NCI-H146 treated with DMSO at 0.1 percent for 48 hours (cell line): ENCODE measurements at regions not wholly inside any gene's neighbourhood (a gene's known extent, or its start where the extent isn't known, plus 50 kb on each side); places are given as distances from the start of the nearest gene placed in this dataset.
"Not testable (repeated sequence)": the region's sequence is repeated elsewhere in the genome, so short reads cannot be mapped to it uniquely, and the experiment has no call there.

Experiments
- DNase-seq: peaks from one replicate; lab custom pipeline; 2025; ENCODE audit not compliant: unreplicated experiment; lab: John Stamatoyannopoulos, UW

DNA sequence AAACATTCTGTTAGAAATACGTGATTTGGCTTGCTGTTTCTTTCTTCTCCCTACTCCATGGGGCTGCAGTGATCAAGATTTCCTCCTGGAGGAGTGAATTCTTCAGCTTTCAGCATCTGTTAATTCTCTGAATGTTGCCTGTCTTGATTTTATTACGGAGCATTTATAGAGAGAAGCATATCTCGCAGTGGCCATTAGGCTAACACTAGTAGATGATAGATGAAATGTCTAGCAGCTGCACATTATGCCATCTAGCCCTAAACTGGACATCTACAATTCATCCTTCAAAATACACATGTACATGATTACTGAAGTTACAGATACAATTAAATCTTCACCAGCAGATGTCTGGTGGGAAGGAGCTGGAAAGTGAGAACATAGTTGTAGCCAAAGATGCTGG is 769.8 kb upstream of the NECTIN3 start:
- no peak for DNase-seq

DNA sequence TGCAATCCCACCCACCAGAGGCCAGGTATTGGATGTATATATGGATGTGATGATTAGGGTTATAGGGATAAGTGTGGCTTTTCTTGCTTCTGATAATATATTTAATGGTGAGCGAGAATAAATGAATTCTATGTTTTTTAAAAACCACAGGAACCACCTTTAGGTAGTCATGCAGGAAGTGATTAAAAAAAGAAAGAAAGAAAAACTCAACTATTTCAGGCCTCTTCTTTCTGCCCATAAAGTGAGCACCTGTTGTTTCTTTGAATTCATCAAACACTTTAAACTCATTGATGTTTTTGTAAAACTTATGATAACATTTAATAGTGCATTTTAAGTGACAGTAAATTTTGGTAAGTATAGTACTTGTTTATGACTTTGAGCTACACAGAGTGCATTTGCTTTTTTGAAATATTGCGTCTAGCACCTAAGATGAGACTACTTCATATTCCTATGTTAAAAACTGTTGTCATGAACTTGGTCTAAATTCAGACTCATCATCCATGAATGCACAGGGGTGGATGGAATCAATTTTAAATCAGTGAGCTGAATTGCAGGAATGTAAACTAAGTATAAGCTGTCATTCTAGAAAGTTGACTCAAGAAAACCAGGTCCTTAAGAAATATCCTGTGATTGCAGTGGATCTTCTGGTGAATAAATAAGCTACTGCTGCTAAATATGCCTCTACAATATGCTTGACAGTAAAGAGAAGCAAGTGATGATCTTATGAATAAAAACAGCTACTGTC is 764.4 kb upstream of the NECTIN3 start:
- no peak for DNase-seq

DNA sequence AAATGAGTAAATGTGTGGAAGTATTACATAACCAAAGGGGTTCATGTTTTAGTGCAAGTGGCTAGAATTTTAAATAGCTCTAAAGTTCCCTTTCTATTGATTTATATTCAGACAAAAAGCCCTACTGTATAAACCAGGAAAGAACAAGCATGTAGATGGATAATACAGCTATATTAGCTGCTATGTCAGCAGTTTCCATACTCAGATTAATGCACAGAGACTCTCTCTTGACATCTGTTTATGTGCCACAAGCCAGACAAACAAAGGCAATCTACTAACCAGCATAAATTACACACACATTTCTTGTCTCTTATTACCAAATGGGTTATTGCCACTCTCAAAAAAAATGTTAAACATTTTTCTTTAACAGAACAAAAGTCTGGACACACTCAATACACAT is 760.1 kb upstream of the NECTIN3 start:
- no peak for DNase-seq

DNA sequence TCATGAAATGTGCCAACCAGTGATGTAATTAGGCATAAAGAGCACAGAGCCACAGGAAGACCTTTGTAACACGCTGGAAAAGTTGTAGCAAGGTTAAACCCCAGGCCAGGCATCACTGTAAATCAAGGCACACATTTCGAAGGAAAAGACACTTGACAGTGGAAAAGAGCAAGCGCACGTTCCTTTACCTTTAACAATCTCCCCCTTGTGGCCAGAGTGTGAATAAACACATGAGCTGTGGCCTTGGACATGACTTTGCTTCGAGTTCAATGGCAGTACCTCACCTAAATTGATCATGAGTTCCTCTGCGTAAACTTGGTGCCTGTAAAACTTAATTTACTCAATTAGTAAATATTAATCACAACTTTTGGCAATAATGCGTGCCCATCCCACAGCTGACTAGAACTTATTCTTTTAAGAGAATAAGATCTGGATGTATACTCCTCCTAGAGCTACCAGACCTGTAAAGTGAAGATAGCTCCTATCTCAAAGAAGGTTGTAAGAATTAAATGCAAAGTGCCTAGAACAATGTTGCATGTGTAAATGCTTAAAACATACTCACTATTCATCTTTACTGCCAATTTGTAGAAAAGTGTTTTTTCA is 757.0 kb upstream of the NECTIN3 start:
- DNase-seq = peak; percentile 28

- no peak for DNase-seq
Measured at GRCh38 chr3:110318108-110318507, 753.5 kb upstream of the NECTIN3 start.

DNA sequence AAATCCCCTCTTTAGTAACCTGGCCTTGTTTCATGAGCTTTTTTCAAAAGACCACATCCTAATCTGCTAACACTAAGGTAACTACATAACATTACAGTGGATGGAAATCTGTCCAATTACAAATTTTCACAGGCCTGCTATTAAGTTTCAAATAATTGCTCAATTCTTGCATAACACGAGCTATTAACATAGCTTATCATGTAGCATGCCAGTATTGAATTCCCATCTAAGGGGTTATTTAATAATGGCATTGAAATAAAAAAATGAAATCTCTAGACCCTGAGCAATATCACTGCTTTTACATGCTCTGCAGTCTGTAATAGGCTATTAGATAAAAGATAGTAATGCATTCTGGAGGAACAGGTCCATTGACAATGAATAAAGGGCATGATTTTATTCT is 748.3 kb upstream of the NECTIN3 start:
- DNase-seq = no peak

DNA sequence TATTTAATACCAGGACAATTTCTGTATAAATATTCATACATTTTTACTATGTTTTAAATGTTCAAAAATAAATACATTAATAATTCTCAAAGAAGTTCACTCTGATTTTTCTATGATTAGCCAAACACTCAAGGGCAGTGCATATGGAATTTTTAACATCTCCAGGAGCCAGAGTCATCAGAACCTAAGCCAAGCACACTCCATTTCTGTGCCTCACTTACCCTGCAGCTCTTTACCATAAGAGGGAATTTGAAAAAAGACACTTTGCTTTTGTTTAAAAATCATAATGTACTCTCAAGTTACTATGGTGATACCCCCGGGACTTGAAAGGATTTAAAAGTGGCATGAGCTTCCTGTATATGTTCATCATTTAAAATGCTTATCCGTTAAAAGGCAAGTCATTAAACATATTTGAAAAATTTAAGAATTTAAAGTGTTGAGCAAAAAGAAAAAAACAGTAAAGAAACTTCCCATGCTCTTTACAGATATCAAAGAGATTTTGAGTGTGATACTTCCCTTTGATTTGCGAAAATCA is 747.4 kb upstream of the NECTIN3 start:
- no peak for DNase-seq

- no peak for DNase-seq
Measured at GRCh38 chr3:110327870-110328269, 743.7 kb upstream of the NECTIN3 start.

DNA sequence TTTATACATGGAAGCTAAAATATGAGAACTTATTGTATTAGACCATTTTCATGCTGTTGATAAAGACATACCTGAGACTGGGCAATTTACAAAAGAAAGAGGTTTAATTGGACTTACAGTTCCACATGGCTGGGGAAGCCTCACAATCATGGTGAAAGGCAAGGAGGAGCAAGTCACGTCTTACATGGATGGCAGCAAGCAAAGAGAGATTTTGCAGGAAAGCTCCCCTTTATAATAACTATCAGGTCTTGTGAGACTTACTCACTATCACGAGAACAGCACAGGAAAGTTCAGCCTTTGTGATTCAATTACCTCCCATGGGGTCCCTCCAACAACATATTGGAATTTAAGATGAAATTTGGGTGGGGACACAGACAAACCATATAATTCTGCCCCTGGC is 740.1 kb upstream of the NECTIN3 start:
- not testable (repeated sequence) for DNase-seq

GRCh38 chr3:110332629-110333028 is 739.0 kb upstream of the NECTIN3 start:
- no peak for DNase-seq

DNA sequence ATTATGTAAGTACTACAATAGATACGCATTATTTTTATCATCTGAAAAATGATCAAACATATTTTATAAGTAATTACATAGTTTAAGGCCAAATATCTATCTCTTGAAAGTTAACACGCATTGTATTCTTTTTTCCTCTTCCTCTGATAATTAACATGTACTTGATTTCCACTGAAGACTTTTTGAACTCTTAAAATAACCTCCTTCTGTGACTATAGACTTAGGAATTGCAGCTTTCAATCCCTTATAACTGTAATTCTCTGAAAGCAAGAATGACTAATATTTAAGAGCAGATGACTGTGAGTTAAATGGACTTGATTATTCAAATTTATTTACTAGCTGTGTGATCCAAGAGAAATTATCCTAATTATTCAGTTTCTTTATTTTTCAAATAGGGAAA is 730.6 kb upstream of the NECTIN3 start:
- no peak for DNase-seq

DNA sequence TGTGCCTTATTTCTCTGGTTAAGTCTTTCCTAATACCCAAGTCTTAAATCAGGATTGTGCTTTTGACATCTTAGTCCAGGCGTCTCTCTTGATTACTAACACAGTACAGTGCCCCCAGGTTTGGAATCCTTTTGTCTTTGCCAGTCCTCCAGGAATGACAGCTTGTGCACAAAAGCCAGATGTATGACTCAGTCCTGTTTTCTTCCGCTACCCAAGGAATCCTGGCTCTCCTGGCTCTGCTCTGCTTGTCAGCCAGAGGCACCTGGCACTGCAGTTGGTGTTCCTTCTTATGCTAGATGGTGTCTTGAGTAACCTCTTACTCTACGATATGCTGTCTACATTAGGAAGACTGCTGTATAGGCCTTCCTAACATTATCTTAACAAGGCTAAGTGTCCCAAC is 728.2 kb upstream of the NECTIN3 start:
- DNase-seq = no peak

- no peak for DNase-seq
Measured at GRCh38 chr3:110343945-110344344, 727.7 kb upstream of the NECTIN3 start.

DNA sequence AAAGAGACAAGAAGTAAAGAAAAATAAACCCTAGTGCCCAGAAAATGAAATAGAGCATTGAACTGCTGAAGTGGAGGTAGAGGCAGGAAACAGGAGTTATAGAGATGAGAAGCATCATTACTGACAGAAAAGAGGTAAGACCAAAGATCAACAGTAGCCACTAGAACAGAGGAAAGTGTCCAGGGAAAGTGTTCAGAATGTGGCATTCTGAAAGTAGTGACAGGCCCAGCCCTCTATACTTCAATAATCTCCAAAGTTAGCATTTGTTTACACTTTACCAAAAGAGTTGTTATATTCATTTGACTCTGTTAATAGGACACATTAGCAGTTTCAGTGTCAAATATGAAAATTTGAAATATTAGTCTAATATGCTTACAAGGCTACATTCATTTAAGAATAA is 727.1 kb upstream of the NECTIN3 start:
- no peak for DNase-seq

DNA sequence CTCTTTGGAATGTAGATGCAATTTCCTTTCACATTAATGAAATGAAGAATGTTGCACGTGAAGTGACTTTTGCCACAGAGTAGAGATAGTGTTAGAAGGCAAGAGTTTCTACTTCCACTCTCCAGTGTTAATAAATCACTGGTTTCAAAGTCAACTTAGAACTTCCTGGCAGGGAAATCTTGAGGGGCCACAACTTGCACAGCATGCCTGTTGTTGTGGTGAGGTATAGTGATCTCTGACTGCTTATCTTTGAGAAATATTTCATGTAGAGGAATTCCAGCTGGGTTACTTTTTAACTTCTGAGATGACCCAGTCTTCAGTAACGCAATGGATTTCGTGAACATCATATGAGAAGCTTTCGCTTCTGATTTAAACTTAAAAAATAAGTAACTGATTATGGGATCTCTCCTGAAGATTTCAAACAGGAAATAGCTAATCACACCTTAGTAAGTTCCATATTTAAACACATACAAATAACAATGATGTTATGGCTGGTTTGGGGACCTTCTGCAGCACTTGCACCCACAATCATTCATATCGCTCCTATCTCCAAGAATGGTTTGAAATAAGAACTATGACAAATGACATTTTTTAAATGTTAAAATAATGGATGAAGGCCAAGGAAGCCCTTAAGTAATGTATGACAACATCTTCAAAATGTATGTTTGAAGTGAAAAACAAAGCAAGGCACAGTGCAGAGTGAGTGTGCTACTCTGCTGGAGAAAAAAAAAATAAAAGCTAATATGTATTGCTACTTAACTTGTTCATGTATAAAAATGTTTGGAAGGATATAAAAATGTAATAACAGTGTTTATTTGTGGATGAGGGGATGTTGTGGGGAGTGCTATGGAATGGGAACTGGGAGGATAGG is 726.5 kb upstream of the NECTIN3 start:
- no peak for DNase-seq

GRCh38 chr3:110349295-110349694 is 722.3 kb upstream of the NECTIN3 start:
- DNase-seq = no peak

DNA sequence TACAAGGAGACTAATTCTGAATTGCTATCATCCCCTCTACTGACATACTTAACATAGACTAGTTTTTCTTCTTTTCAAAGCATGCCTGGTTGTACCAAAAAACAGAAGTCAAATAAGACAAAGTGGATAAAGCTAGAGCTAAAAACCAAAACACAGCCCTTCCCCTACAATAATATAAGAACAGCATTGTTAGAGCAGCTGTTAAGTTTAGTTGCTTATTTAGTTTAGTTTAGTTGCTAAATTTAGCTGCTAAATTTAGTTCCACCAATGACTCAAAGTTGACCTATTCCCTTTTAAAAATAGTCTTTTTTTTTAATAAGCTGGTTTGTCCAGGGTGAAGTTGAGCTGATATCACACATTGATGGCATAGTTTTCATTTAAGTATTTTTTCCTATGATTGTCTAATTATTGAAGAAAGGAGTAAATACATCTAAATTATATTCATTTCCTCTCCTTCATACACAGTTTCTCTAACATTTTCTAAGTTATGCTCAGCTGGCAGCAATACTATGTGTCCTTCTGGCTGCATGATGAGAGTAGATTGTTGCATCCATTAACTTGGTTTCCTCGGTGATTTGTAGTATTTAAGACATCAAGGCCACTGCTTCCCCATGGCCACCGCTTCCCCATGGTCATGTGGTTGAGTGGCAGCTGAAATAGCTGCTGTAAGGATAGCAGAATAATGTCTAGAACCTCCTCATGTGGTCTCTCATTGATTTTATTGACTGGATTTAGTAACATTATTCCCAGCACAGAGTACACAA is 718.6 kb upstream of the NECTIN3 start:
- no peak for DNase-seq

DNA sequence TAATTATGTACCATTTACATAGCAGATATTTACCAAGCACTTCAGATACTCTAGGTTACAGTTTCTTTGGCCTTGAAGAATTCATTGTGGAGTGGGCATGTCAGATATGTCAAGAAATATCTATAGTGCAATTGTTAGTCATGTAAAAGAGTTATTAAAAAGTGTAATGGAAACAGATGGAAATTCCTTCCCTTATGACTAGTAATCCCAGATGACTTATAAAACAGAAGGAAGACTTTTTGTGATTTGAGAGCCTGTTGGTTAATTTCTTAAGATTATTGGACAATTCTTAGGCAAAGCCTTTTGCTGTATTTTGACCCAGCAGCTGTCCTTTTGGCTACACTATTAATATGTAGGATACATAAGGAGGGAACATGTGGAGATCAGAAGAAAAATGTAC is 708.9 kb upstream of the NECTIN3 start:
- no peak for DNase-seq

DNA sequence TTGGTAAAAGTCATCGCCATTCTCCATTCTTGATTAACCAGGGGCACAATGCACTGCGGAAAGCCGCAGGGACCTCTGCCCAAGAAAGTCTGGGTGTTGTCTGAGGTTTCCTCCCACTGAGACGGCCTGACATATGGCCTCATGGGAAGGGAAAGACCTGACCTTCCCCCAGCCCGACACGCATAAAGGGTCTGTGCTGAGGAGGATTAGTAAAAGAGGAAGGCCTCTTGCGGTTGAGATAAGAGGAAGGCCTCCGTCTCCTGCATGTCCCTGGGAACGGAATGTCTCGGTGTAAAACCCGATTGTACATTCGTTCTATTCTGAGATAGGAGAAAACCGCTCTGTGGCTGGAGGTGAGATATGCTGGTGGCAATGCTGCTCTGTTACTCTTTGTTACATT is 704.3 kb upstream of the NECTIN3 start:
- DNase-seq = not testable (repeated sequence)

- no peak for DNase-seq
Measured at GRCh38 chr3:110375751-110376518, 695.7 kb upstream of the NECTIN3 start.
